Body of pancreas (tissue), 4 donors: ENCODE measurements at regions not wholly inside any gene's neighbourhood (a gene's known extent, or its start where the extent isn't known, plus 50 kb on each side); places are given as distances from the start of the nearest gene placed in this dataset.
"Not testable (repeated sequence)": the region's sequence is repeated elsewhere in the genome, so short reads cannot be mapped to it uniquely, and the experiment has no call there.

ENCODE experiments used
- ATAC-seq: fragments of 150-250 bp; one replicate; pipeline ENCODE4 v1.9.1; 2016
- DNase-seq, 4 donors: peaks; one replicate each; pipeline ENCODE4 v3.0.0-alpha.2; 2019
- H3K27ac ChIP-seq, 4 donors: fragments of 200-600 bp; sonication (generic); 1 replicate in 3 of 4; 2 replicates in 1 of 4; pipeline versions ENCODE4 v1.5.1 to v1.6.1; 2016 to 2019; ENCODE audit warnings: mild to moderate bottlenecking in 1 of 4, mixed read lengths in 1 of 4, moderate library complexity in 1 of 4
- H3K27me3 ChIP-seq, 2 donors: fragments of 200-600 bp; sonication (generic); one replicate each; pipeline ENCODE4 v1.6.0; 2016; ENCODE audit warnings: mild to moderate bottlenecking in 1 of 2
- H3K36me3 ChIP-seq, 2 donors: fragments of 200-600 bp; sonication (generic); replicated peaks in 1 of 2; 2 replicates each; pipeline ENCODE4 v1.5.1; 2016; ENCODE audit warnings: low read depth in 2 of 2; ENCODE audit not compliant: insufficient read depth in 1 of 2
- H3K4me1 ChIP-seq: fragments of 200-600 bp; sonication (generic); one replicate; pipeline ENCODE4 v1.6.0; 2016
- H3K4me3 ChIP-seq, 2 donors: fragments of 200-600 bp; sonication (generic); 1 replicate in 1 of 2; 2 replicates in 1 of 2; pipeline ENCODE4 v1.5.1; 2016 to 2019
- H3K9me3 ChIP-seq, 3 donors: fragments of 200-600 bp; sonication (generic); 1 replicate in 2 of 3; 2 replicates in 1 of 3; pipeline ENCODE4 v1.5.1; 2016
- CTCF ChIP-seq, 7 experiments: fragments of 450-650 bp in 4 of 7; fragments of 200-600 bp in 3 of 7; sonication (generic) in 3 of 7; IDR thresholded peaks; one replicate each; pipeline ENCODE4 v1.5.1; 2016 to 2019; ENCODE audit warnings: antibody characterized with exemption in 7 of 7
- POLR2A ChIP-seq, 3 donors: fragments of 450-650 bp; IDR thresholded peaks; one replicate each; pipeline ENCODE4 v1.6.1; 2016; ENCODE audit warnings: antibody characterized with exemption in 3 of 3, mild to moderate bottlenecking in 2 of 3
- WGBS, 2 donors: methylation state at CpG; one replicate each; pipeline ENCODE4 v1.1.5; 2017; 5-methylcytosine and 5-hydroxymethylcytosine counted together
- intact Hi-C: fragments of 100-400 bp; cut with DNase I; formaldehyde crosslinking; loops from one replicate; pipeline ENCODE4 v1.15.1; 2023

DNA sequence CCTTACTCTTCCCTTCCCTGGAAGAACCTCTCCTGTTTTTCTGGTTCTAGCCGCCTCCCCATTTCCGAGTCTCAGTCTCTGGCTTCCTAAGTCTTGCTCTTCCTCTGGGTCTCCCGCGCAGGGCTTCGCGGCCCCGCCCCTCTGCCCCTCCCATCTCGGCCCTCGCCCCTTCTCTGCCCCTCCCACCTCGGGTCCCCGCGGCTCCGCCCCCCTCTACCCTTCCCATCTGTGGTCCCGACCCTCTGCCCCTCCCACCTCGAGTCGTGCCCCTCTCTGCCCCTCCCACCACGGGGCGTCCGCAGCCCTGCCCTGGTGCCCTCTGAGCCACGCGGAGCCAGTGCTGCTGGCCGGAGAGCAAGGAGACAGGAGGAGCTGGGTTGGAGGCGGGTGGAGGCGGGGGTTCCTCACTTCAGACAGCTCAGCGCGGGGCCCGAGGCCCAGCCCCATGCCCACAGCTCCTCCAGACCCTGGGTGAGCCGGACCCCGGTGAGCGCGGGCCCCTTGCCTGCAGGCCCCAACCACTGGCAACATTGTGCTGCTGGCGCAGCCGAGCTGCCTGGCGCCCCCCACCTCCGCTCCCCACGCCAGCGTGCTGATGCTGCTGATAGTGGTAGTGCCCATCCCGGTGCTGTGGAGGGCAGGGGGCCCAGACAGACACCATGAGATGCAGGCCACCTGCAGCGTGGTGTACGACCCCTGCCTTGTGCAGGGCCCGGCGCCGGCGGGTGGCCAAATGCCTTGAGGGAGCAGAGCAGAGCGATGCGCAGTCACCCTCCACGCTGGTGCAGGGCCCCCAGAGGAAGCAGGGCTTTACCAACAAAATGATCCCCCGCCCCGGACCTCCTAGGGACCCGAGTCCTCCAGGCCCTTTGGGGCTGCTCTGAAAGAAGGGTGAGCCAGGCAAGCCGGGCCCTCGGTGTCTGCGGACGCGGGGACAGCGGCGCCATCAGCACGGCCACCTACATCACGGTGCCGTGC is 2115.3 kb downstream of the TP53TG3F start:
- no peaks in the 10 kb centered on the region for H3K36me3 ChIP-seq
- ATAC-seq (no peak), DNase-seq (no peak)
- intact Hi-C loops: no loop called here
- H3K4me1 ChIP-seq: no peaks in the 10 kb centered on the region
- TF ChIP-seq CTCF (IDR thresholded peaks at IDR 0.05): no peak
- no peak overlapping the region for H3K4me3 ChIP-seq
- H3K27ac ChIP-seq: no peak overlapping the region
- WGBS, 2 donors: 42 to 49% methylated on average over 17 to 58 of the region's 60 CpGs
- H3K27me3 ChIP-seq: no peaks in the 10 kb centered on the region
- H3K9me3 ChIP-seq: no peaks in the 10 kb centered on the region

GRCh38 chr16:35575432-35575821 is 2116.0 kb downstream of the TP53TG3F start:
- no peaks in the 10 kb centered on the region for H3K4me1 ChIP-seq
- no peak overlapping the region for H3K27ac ChIP-seq
- H3K4me3 ChIP-seq: no peak overlapping the region
- 58 to 68% methylated on average over 10 to 17 of the region's 17 CpGs for WGBS, 2 donors
- intact Hi-C loops: no loop called here
- no peak for DNase-seq
- no peaks in the 10 kb centered on the region for H3K9me3 ChIP-seq
- H3K36me3 ChIP-seq: no peaks in the 10 kb centered on the region
- no peaks in the 10 kb centered on the region for H3K27me3 ChIP-seq
- TF ChIP-seq POLR2A (IDR thresholded peaks at IDR 0.05): no peak
- no peak for TF ChIP-seq CTCF (IDR thresholded peaks at IDR 0.05)
- ATAC-seq: no peak

GRCh38 chr16:35585411-35585810 is 2126.0 kb downstream of the TP53TG3F start:
- H3K9me3 ChIP-seq: no peaks in the 10 kb centered on the region
- no peaks in the 10 kb centered on the region for H3K4me1 ChIP-seq
- intact Hi-C loops: no loop called here
- H3K27me3 ChIP-seq: no peaks in the 10 kb centered on the region
- H3K27ac ChIP-seq: no peak overlapping the region
- no peak for DNase-seq
- no peak for TF ChIP-seq POLR2A (IDR thresholded peaks at IDR 0.05)
- TF ChIP-seq CTCF (IDR thresholded peaks at IDR 0.05): no peak
- H3K36me3 ChIP-seq: no peaks in the 10 kb centered on the region
- H3K4me3 ChIP-seq: no peak overlapping the region
- no peak for ATAC-seq
- WGBS, 2 donors: 0 to 13% methylated on average over 1 of the region's 1 CpG

DNA sequence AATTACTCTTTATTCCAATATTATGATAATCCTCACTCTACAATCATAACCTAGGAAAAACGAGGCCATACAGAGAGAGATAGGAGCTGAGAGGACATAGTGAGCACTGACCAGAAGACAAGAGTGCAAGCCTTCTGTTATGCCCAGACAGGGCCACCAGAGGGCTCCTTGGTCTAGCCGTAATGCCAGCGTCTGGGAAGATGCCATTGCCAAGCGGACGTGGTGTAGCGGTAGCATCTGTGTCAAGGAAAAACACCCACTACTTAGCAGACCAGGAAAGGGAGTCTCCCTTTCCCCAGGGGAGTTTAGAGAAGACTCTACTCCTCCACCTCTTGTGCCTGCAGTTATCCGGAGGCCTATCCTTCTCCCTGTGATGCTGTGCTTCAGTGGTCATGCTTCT is 2131.5 kb downstream of the TP53TG3F start:
- H3K4me1 ChIP-seq, H3K36me3 ChIP-seq, ATAC-seq, intact Hi-C loops, H3K4me3 ChIP-seq, H3K27me3 ChIP-seq, DNase-seq, H3K27ac ChIP-seq, H3K9me3 ChIP-seq: not testable (repeated sequence)
- WGBS, 2 donors: 51 to 56% methylated on average over 7 of the region's 7 CpGs

DNA sequence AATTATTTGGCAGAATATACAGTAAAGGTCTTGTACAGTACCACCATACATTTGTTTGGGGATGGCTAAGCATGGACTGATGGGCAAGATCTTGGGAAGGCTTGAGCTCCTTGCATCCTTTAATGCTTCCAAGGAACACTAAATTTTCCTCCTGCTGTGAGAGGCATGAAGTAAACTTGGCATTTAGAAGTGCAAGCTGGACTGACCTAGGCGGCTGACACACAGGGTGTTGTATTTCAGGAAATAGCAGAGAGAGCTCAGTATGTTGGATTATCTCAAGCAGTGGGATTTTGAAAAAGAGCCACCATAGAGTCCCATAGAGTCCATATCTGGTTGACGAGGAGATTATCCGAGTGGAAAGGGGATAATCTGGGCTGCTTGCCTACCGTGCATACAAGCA is 2137.1 kb downstream of the TP53TG3F start:
- intact Hi-C loops: no loop called here
- DNase-seq (no peak), ATAC-seq (no peak)
- Histone ChIP-seq H3K27ac (no peak overlapping the region), H3K4me1 (no peaks in the 10 kb centered on the region), H3K4me3 (no peak overlapping the region), H3K36me3 (no peaks in the 10 kb centered on the region), H3K27me3 (no peaks in the 10 kb centered on the region), H3K9me3 (no peaks in the 10 kb centered on the region)
- TF ChIP-seq CTCF (IDR thresholded peaks at IDR 0.05) (no peak), POLR2A (IDR thresholded peaks at IDR 0.05) (no peak)
- 55 to 78% methylated on average over 4 of the region's 4 CpGs for WGBS, 2 donors
